ENCODE measurements at regions not wholly inside any gene's neighbourhood (a gene's known extent, or its start where the extent isn't known, plus 50 kb on each side); places are given as distances from the start of the nearest gene placed in this dataset.

- H3K36me3 ChIP-seq (ENCODE audit: insufficient read depth, low read length): no peaks in the 10 kb centered on the region
- no peak overlapping the region for H3K4me3 ChIP-seq (ENCODE audit: low read length)
- no peaks in the 10 kb centered on the region for H4K20me1 ChIP-seq (ENCODE audit: insufficient read depth)
- no peak overlapping the region for H3K9ac ChIP-seq (ENCODE audit: low read length)
- no peaks in the 10 kb centered on the region for H3K79me2 ChIP-seq (replicated peaks; ENCODE audit: insufficient read depth, low read length)
- H3K4me2 ChIP-seq (ENCODE audit: low read length): no peak overlapping the region
- H3F3A ChIP-seq (ENCODE audit: insufficient read depth, low read length, poor library complexity, severe bottlenecking): no peaks in the 10 kb centered on the region
- H3K9me3 ChIP-seq (ENCODE audit: low read length): no peaks in the 10 kb centered on the region
- TF ChIP-seq EZH2 (IDR thresholded peaks at IDR 0.05; ENCODE audit: borderline replicate concordance, insufficient read depth, low read length, poor library complexity, severe bottlenecking) (no peak), POLR2AphosphoS5 (IDR thresholded peaks at IDR 0.05) (no peak), SMC3 (conservative IDR thresholded peaks at IDR 0.05; ENCODE audit: poor library complexity) (no peak), EP300 (conservative IDR thresholded peaks at IDR 0.05; ENCODE audit: poor library complexity, severe bottlenecking) (no peak), MXI1 (conservative IDR thresholded peaks at IDR 0.05; ENCODE audit: poor library complexity, severe bottlenecking) (no peak), CTCF (IDR thresholded peaks at IDR 0.05; ENCODE audit: poor library complexity, severe bottlenecking) (no peak), RAD21 (conservative IDR thresholded peaks at IDR 0.05) (no peak)
- TF ChIP-seq, protein P1, sequence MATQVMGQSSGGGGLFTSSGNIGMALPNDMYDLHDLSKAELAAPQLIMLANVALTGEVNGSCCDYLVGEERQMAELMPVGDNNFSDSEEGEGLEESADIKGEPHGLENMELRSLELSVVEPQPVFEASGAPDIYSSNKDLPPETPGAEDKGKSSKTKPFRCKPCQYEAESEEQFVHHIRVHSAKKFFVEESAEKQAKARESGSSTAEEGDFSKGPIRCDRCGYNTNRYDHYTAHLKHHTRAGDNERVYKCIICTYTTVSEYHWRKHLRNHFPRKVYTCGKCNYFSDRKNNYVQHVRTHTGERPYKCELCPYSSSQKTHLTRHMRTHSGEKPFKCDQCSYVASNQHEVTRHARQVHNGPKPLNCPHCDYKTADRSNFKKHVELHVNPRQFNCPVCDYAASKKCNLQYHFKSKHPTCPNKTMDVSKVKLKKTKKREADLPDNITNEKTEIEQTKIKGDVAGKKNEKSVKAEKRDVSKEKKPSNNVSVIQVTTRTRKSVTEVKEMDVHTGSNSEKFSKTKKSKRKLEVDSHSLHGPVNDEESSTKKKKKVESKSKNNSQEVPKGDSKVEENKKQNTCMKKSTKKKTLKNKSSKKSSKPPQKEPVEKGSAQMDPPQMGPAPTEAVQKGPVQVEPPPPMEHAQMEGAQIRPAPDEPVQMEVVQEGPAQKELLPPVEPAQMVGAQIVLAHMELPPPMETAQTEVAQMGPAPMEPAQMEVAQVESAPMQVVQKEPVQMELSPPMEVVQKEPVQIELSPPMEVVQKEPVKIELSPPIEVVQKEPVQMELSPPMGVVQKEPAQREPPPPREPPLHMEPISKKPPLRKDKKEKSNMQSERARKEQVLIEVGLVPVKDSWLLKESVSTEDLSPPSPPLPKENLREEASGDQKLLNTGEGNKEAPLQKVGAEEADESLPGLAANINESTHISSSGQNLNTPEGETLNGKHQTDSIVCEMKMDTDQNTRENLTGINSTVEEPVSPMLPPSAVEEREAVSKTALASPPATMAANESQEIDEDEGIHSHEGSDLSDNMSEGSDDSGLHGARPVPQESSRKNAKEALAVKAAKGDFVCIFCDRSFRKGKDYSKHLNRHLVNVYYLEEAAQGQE (IDR thresholded peaks at IDR 0.05; ENCODE audit: borderline replicate concordance): no peak
- H3K9me2 ChIP-seq (ENCODE audit: insufficient read depth, low read length): no peaks in the 10 kb centered on the region
- no peak overlapping the region for H2AFZ ChIP-seq (ENCODE audit: low read depth, low read length)
- no peaks in the 10 kb centered on the region for H3K27me3 ChIP-seq (ENCODE audit: insufficient read depth, low read depth, low read length)
- H3K27ac ChIP-seq (ENCODE audit: low read length): no peak overlapping the region
Measured at GRCh38 chr6:106800379-106800778, 171.0 kb downstream of the QRSL1 start.

- Histone ChIP-seq H3K27ac (ENCODE audit: low read length) (no peak overlapping the region), H3K79me2 (replicated peaks; ENCODE audit: insufficient read depth, low read length) (no peaks in the 10 kb centered on the region), H4K20me1 (ENCODE audit: insufficient read depth) (no peaks in the 10 kb centered on the region), H3F3A (ENCODE audit: insufficient read depth, low read length, poor library complexity, severe bottlenecking) (no peaks in the 10 kb centered on the region), H2AFZ (ENCODE audit: low read depth, low read length) (no peak overlapping the region), H3K9me3 (ENCODE audit: low read length) (no peaks in the 10 kb centered on the region), H3K9me2 (ENCODE audit: insufficient read depth, low read length) (no peaks in the 10 kb centered on the region), H3K4me2 (ENCODE audit: low read length) (no peak overlapping the region), H3K4me3 (ENCODE audit: low read length) (no peak overlapping the region), H3K27me3 (ENCODE audit: insufficient read depth, low read depth, low read length) (no peaks in the 10 kb centered on the region), H3K36me3 (ENCODE audit: insufficient read depth, low read length) (no peaks in the 10 kb centered on the region), H3K9ac (ENCODE audit: low read length) (no peak overlapping the region)
- TF ChIP-seq CTCF (IDR thresholded peaks at IDR 0.05; ENCODE audit: poor library complexity, severe bottlenecking): no peak
- no peak for TF ChIP-seq POLR2AphosphoS5 (IDR thresholded peaks at IDR 0.05)
- no peak for TF ChIP-seq RAD21 (conservative IDR thresholded peaks at IDR 0.05)
- TF ChIP-seq TAF1 (IDR thresholded peaks at IDR 0.05; ENCODE audit: low read depth): no peak
- TF ChIP-seq MXI1 (conservative IDR thresholded peaks at IDR 0.05; ENCODE audit: poor library complexity, severe bottlenecking): no peak
- TF ChIP-seq, protein P1 (IDR thresholded peaks at IDR 0.05; ENCODE audit: borderline replicate concordance): no peak
- TF ChIP-seq SMC3 (conservative IDR thresholded peaks at IDR 0.05; ENCODE audit: poor library complexity): no peak
- TF ChIP-seq EP300 (conservative IDR thresholded peaks at IDR 0.05; ENCODE audit: poor library complexity, severe bottlenecking): no peak
- TF ChIP-seq EZH2 (IDR thresholded peaks at IDR 0.05; ENCODE audit: borderline replicate concordance, insufficient read depth, low read length, poor library complexity, severe bottlenecking): no peak
Measured at GRCh38 chr6:106799031-106799894, 169.9 kb downstream of the QRSL1 start.

All from neural cell (in vitro differentiated cells).